Epithelial cell of proximal tubule (primary cell): ENCODE measurements at regions not wholly inside any gene's neighbourhood (a gene's known extent, or its start where the extent isn't known, plus 50 kb on each side); places are given as distances from the start of the nearest gene placed in this dataset.
"Not testable (repeated sequence)": the region's sequence is repeated elsewhere in the genome, so short reads cannot be mapped to it uniquely, and the experiment has no call there.

ENCODE experiments used
- DNase-seq: peaks from one replicate; pipeline ENCODE4 v3.0.0-alpha.2; 2011; ENCODE audit warnings: low read depth
- H3K4me3 ChIP-seq: 2 replicates; pipeline ENCODE4 v1.5.1; 2011; ENCODE audit warnings: low read depth, mild to moderate bottlenecking, low read length
- CTCF ChIP-seq: conservative IDR thresholded peaks from 2 replicates; pipeline ENCODE4 v1.5.1; 2012; ENCODE audit warnings: low read depth, mild to moderate bottlenecking, low read length

- no peak for DNase-seq
- TF ChIP-seq CTCF: no peak
Measured at GRCh38 chr16:54879681-54880080, 51.0 kb upstream of the IRX5 start.

GRCh38 chr16:54878301-54878700, 52.4 kb upstream of the IRX5 start:
- TF ChIP-seq CTCF: no peak
- DNase-seq: no peak
- H3K4me3 ChIP-seq: no peak overlapping the region

More at GRCh38 chr16:54879681-54880080, 51.0 kb upstream of the IRX5 start:
- no peak overlapping the region for H3K4me3 ChIP-seq

- DNase-seq: no peak
- H3K4me3 ChIP-seq: no peak overlapping the region
- no peak for TF ChIP-seq CTCF
Measured at GRCh38 chr16:54875443-54875842, 55.2 kb upstream of the IRX5 start.

- not testable (repeated sequence) for DNase-seq, H3K4me3 ChIP-seq
Measured at GRCh38 chr16:54873716-54874373, 56.8 kb upstream of the IRX5 start.

- no peak for TF ChIP-seq CTCF
- DNase-seq: no peak
- no peak overlapping the region for H3K4me3 ChIP-seq
Measured at GRCh38 chr16:54873071-54873470, 57.6 kb upstream of the IRX5 start.

GRCh38 chr16:54870151-54870550, 60.5 kb upstream of the IRX5 start:
- no peak for TF ChIP-seq CTCF
- DNase-seq: no peak
- H3K4me3 ChIP-seq: no peak overlapping the region

- DNase-seq: no peak
- H3K4me3 ChIP-seq: no peak overlapping the region
- TF ChIP-seq CTCF: no peak
Measured at GRCh38 chr16:54867302-54867832, 63.3 kb upstream of the IRX5 start.
